Activated B cell treated with CpG ODN at 0.5 μM for 24 hours (primary cell): ENCODE measurements at regions not wholly inside any gene's neighbourhood (a gene's known extent, or its start where the extent isn't known, plus 50 kb on each side); places are given as distances from the start of the nearest gene placed in this dataset.

Experiments
- ATAC-seq: fragments of 200-7000 bp; cut with Tn5 transposase; one replicate; pipeline ENCODE4 v1.10.0; 2021; ENCODE audit warnings: low read depth, mild to moderate bottlenecking, moderate library complexity
- CTCF ChIA-PET: fragments of 350-600 bp; sonication (Branson Sonifier 250); formaldehyde crosslinking; loops from one replicate; lab custom pipeline; 2021; ENCODE audit warnings: antibody characterized with exemption; lab: Charles Lee
- POLR2A ChIA-PET: fragments of 350-600 bp; sonication (Branson Sonifier 250); formaldehyde crosslinking; loops from one replicate; lab custom pipeline; 2021; ENCODE audit warnings: antibody characterized with exemption; lab: Charles Lee
- DNase-seq: peaks from one replicate; pipeline ENCODE4 v3.0.0; 2022
- H3K27ac Mint-ChIP-seq: one replicate; pipeline ENCODE4 v1.8.0; 2020; ENCODE audit warnings: mixed read lengths
- H3K27me3 Mint-ChIP-seq: one replicate; pipeline ENCODE4 v1.8.0; 2021; ENCODE audit warnings: mixed read lengths
- H3K36me3 Mint-ChIP-seq: one replicate; pipeline ENCODE4 v1.8.0; 2021; ENCODE audit warnings: low read depth, mixed read lengths
- H3K4me1 Mint-ChIP-seq: one replicate; pipeline ENCODE4 v1.8.0; 2021; ENCODE audit warnings: mixed read lengths
- H3K4me3 Mint-ChIP-seq: one replicate; pipeline ENCODE4 v1.8.0; 2020; ENCODE audit warnings: mild to moderate bottlenecking, mixed read lengths
- H3K9me3 Mint-ChIP-seq: one replicate; pipeline ENCODE4 v1.8.0; 2020; ENCODE audit warnings: mixed read lengths
- intact Hi-C: fragments of 100-400 bp; cut with micrococcal nuclease; formaldehyde crosslinking; loops from one replicate; pipeline ENCODE4 v1.15.1; 2024
- TF ChIP-seq, protein P1 (sequence below): fragments of 200-600 bp; IDR thresholded peaks from one replicate; pipeline ENCODE4 v1.8.0; 2022; ENCODE audit warnings: antibody characterized with exemption, mild to moderate bottlenecking

DNA sequence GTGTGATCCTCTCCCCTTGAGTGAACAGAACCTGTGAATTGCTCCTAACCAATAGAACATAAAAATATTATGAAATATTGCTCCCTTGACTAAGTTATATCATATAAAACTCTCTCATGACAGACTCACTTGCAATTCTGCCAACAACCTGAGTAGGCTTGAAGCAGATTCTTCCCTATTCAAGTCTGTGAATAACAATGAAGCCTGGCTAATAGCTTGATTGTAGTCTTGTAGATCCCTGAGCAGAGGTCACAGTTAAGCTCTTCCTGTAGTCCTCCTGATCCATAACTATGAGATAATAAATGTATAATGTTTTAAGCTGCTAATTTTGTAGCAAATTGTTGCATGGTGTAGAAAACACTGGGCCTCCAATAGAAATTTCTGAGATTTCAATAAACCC, 540.1 kb upstream of the TENM4 start:
- H3K36me3 Mint-ChIP-seq, result no peaks in the 10 kb centered on the region
- no peak overlapping the region for H3K27ac Mint-ChIP-seq
- TF ChIP-seq, protein P1, sequence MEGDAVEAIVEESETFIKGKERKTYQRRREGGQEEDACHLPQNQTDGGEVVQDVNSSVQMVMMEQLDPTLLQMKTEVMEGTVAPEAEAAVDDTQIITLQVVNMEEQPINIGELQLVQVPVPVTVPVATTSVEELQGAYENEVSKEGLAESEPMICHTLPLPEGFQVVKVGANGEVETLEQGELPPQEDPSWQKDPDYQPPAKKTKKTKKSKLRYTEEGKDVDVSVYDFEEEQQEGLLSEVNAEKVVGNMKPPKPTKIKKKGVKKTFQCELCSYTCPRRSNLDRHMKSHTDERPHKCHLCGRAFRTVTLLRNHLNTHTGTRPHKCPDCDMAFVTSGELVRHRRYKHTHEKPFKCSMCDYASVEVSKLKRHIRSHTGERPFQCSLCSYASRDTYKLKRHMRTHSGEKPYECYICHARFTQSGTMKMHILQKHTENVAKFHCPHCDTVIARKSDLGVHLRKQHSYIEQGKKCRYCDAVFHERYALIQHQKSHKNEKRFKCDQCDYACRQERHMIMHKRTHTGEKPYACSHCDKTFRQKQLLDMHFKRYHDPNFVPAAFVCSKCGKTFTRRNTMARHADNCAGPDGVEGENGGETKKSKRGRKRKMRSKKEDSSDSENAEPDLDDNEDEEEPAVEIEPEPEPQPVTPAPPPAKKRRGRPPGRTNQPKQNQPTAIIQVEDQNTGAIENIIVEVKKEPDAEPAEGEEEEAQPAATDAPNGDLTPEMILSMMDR, result no peak
- ChIA-PET CTCF (no interaction called here), POLR2A (no interaction called here)
- H3K4me3 Mint-ChIP-seq, result no peak overlapping the region
- H3K27me3 Mint-ChIP-seq, result no peaks in the 10 kb centered on the region
- no peak for DNase-seq
- H3K9me3 Mint-ChIP-seq, result no peaks in the 10 kb centered on the region
- intact Hi-C loops, result no loop called here
- no peak for ATAC-seq
- no peaks in the 10 kb centered on the region for H3K4me1 Mint-ChIP-seq

DNA sequence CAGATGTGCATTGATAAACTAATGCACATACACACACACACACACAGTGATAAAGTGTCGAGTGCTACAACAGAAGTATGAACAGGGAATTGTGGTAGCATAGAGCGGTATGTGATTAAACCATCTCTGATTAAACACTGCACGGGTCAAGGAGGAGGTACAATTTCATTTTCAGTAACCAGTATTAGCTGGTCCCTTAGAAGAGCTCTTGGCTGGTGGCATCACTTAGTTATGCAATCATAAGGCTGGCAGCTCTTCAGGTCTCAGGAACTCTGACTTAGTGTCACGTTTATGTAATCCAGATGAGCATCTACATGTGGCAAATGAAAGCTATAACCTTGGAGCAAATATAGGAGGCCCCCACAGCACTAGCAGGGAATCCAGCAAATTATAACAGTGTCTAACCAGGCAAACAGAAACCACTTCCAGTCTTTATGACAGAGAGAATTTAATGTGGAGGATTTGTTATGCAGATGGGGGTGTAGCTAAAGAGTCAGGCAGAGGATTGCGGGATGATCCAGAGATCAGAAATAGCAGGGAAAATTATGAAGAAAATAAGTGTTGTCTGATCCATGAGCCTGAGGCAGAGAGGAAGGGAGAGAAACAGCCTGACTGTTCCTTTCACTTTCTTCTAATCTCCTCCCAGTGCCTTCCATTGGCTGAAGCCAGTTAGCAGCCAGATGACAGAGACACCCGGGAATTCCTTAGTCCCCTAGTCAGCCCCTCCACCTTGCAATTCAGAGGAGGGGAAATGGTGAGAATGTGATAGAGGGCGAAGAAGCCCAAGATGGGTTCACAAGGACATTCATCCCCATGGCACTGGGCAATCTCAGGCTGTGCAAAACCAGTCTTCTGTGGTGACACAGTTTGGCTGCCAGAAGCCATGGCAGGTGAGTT, 533.1 kb upstream of the TENM4 start:
- ATAC-seq, result no peak
- Mint-ChIP-seq H3K36me3 (no peaks in the 10 kb centered on the region), H3K27ac (no peak overlapping the region), H3K9me3 (no peaks in the 10 kb centered on the region), H3K27me3 (no peaks in the 10 kb centered on the region), H3K4me1 (no peaks in the 10 kb centered on the region), H3K4me3 (no peak overlapping the region)
- CTCF ChIA-PET, result no interaction called here
- TF ChIP-seq, protein P1, result no peak
- intact Hi-C loops, result no loop called here
- POLR2A ChIA-PET, result no interaction called here
- no peak for DNase-seq

DNA sequence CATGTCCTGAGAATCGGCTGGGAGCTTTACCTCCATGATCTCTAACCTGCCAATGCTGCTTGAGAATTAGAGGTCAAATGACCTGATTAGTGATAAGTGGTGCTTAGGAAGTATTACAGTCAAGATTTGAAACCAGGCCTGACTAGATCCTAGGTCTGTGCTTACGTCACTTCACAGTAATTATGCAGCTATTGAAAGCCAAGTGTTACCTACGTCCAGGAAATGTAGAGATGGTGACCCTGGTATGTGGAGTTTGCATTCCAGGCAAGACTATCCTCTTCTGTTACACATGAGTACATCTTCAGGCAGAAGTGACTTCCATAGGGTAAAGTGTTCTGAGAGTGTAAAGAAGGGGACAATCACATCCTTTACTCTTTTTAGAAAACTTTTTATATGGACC, 530.4 kb upstream of the TENM4 start:
- intact Hi-C loops, result no loop called here
- POLR2A ChIA-PET, result no interaction called here
- H3K9me3 Mint-ChIP-seq, result no peaks in the 10 kb centered on the region
- H3K27me3 Mint-ChIP-seq, result no peaks in the 10 kb centered on the region
- no peaks in the 10 kb centered on the region for H3K36me3 Mint-ChIP-seq
- no peak for ATAC-seq
- TF ChIP-seq, protein P1, result no peak
- H3K4me1 Mint-ChIP-seq, result no peaks in the 10 kb centered on the region
- H3K27ac Mint-ChIP-seq, result no peak overlapping the region
- no peak overlapping the region for H3K4me3 Mint-ChIP-seq
- DNase-seq, result no peak
- CTCF ChIA-PET, result no interaction called here

DNA sequence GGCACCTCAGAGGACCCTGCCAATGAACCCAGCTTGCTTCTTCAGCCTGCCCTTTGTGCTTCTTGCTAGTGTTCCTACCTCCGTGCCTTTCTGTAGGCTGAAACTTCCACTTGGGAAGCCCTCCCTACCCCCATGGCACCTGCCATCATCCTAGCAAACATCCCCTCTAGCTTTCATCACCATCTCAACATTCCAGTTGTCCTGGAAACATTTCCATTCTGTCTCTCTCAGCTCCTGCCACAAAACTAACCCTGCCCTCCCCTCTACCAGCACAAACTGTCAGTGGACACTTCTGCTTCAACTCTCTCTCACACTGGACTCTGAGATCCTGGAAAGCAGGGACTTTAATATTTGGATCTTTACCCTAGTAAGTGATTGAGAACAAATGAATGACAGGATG, 525.8 kb upstream of the TENM4 start:
- CTCF ChIA-PET, result no interaction called here
- no peak for DNase-seq
- POLR2A ChIA-PET, result no interaction called here
- Mint-ChIP-seq H3K4me1 (no peaks in the 10 kb centered on the region), H3K27me3 (no peaks in the 10 kb centered on the region), H3K36me3 (no peaks in the 10 kb centered on the region), H3K4me3 (no peak overlapping the region), H3K27ac (no peak overlapping the region), H3K9me3 (no peaks in the 10 kb centered on the region)
- TF ChIP-seq, protein P1, result no peak
- no peak for ATAC-seq
- intact Hi-C loops, result no loop called here

DNA sequence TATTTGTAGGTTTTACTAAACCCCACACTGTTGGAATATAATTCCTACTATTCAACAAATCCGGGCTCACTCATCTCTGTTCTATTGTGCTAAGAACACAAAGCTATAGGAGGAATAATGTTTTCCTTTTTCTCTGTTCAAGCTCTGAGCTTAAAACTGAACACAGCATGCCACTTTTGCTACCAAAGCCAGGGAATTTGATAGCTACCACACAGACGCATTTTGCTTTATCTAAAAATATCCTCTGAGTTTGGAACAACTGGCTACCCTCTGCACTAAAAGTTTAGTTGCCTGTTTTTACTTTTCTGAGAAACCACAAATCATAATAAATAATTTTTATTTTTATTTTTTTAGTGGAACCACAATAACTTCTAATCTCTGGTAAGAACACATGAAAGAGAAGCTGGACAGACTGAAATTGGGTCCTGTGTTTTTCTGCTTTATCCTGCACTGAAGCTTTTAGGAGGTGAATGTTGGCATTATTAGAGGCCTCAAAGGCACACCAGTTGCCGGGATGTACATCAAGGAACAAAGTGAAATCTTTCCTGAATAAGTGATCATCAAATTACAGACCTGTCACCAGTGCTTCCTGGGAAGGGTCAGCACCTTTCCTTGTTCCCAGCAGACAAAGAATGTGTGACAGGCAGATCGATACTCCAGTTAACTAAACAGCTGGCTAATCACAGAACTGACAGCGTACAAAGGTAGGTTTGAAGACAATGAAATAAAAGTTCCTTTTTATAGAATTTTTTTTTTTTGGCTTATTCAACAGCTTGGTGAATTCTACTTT, 523.2 kb upstream of the TENM4 start:
- CTCF ChIA-PET, result no interaction called here
- intact Hi-C loops, result no loop called here
- H3K4me1 Mint-ChIP-seq, result no peaks in the 10 kb centered on the region
- H3K27me3 Mint-ChIP-seq, result no peaks in the 10 kb centered on the region
- no peak overlapping the region for H3K27ac Mint-ChIP-seq
- TF ChIP-seq, protein P1, result no peak
- no peak for ATAC-seq
- H3K9me3 Mint-ChIP-seq, result peaks cover 9% of the 10 kb centered on the region
- no peaks in the 10 kb centered on the region for H3K36me3 Mint-ChIP-seq
- no peak for DNase-seq
- no peak overlapping the region for H3K4me3 Mint-ChIP-seq
- POLR2A ChIA-PET, result no interaction called here
